ENCODE measurements at regions not wholly inside any gene's neighbourhood (a gene's known extent, or its start where the extent isn't known, plus 50 kb on each side); places are given as distances from the start of the nearest gene placed in this dataset.

DNA sequence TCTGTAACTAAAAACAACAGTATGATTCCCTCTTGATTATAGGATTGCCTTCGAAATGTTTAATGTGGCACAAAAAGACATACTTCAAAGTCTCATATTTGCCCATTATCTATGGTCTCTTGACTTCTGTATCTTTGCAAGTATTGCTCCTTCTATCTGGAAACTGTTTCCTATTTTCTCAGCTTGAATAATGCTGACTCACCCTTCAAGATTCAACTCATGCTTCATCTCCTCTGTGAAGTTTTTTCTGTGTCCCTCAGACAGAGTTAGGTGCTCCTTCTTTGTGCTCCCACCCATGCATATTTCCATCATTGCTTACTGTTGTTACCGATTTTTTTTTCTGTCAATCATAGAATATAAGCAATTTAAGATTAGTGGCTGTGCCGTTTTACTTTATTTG, 192.8 kb upstream of the ROBO1 start:
- TF ChIP-seq, protein P1, sequence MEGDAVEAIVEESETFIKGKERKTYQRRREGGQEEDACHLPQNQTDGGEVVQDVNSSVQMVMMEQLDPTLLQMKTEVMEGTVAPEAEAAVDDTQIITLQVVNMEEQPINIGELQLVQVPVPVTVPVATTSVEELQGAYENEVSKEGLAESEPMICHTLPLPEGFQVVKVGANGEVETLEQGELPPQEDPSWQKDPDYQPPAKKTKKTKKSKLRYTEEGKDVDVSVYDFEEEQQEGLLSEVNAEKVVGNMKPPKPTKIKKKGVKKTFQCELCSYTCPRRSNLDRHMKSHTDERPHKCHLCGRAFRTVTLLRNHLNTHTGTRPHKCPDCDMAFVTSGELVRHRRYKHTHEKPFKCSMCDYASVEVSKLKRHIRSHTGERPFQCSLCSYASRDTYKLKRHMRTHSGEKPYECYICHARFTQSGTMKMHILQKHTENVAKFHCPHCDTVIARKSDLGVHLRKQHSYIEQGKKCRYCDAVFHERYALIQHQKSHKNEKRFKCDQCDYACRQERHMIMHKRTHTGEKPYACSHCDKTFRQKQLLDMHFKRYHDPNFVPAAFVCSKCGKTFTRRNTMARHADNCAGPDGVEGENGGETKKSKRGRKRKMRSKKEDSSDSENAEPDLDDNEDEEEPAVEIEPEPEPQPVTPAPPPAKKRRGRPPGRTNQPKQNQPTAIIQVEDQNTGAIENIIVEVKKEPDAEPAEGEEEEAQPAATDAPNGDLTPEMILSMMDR (IDR thresholded peaks at IDR 0.05), result no peak
- no peak for TF ChIP-seq POLR2A (IDR thresholded peaks at IDR 0.05)

Measured in testis (tissue), 2 donors.